Body of pancreas (tissue), 4 donors: ENCODE measurements at regions not wholly inside any gene's neighbourhood (a gene's known extent, or its start where the extent isn't known, plus 50 kb on each side); places are given as distances from the start of the nearest gene placed in this dataset.

Experiments
- CTCF ChIP-seq, 7 experiments: fragments of 450-650 bp in 4 of 7; fragments of 200-600 bp in 3 of 7; sonication (generic) in 3 of 7; IDR thresholded peaks; one replicate each; pipeline ENCODE4 v1.5.1; 2016 to 2019; ENCODE audit warnings: antibody characterized with exemption in 7 of 7
- POLR2A ChIP-seq, 3 donors: fragments of 450-650 bp; IDR thresholded peaks; one replicate each; pipeline ENCODE4 v1.6.1; 2016; ENCODE audit warnings: antibody characterized with exemption in 3 of 3, mild to moderate bottlenecking in 2 of 3

- TF ChIP-seq CTCF (IDR thresholded peaks at IDR 0.05) (no peak), POLR2A (IDR thresholded peaks at IDR 0.05) (no peak)
Observed at GRCh38 chr17:27951872-27952271, 58.7 kb upstream of the LYRM9 start.
